ENCODE measurements at regions not wholly inside any gene's neighbourhood (a gene's known extent, or its start where the extent isn't known, plus 50 kb on each side); places are given as distances from the start of the nearest gene placed in this dataset.
A peak's percentile ranks its signal among the peaks of the same experiment; 100 is the strongest.

DNA sequence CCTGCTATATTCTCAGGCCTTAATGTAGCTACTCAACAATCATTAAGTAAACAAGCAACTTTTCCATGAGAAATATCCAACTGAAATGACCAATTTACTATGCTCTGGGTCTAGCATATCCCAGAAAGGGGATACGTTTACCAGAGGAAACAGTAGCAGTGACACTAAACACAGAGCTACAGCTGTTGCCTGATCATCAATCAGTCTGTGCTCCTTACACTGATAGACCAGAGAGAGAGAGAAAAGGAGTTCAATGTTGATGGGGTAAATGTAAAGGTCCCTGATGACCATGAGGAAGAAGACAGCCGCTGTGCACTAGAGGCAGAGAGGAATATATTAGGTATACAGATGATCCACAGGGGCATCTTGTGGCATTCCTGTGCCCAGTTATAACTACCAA lies 397.2 kb upstream of the USP15 start:
- no peak for DNase-seq

DNA sequence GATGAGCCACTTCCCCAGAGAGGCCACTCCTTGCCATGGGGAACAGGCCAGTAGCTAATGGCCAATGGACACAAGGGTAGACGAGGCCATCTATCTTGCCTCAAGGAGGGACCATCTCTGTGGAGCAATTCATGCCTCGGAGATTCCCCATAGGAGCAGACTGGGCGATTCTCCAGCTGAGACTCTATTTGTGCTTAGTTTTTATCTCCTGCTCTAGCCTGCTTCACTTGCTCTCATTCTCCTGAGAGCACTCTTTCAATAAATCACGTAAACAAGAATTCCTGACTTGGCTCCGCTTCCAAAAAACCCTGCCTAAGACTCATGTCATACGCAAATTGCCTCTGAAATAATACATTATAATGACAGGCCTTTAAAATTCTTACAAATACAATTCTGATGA lies 396.4 kb upstream of the USP15 start:
- DNase-seq: no peak

GRCh38 chr12:61869796-61870195 lies 390.4 kb upstream of the USP15 start:
- peak; percentile 91 for DNase-seq

DNA sequence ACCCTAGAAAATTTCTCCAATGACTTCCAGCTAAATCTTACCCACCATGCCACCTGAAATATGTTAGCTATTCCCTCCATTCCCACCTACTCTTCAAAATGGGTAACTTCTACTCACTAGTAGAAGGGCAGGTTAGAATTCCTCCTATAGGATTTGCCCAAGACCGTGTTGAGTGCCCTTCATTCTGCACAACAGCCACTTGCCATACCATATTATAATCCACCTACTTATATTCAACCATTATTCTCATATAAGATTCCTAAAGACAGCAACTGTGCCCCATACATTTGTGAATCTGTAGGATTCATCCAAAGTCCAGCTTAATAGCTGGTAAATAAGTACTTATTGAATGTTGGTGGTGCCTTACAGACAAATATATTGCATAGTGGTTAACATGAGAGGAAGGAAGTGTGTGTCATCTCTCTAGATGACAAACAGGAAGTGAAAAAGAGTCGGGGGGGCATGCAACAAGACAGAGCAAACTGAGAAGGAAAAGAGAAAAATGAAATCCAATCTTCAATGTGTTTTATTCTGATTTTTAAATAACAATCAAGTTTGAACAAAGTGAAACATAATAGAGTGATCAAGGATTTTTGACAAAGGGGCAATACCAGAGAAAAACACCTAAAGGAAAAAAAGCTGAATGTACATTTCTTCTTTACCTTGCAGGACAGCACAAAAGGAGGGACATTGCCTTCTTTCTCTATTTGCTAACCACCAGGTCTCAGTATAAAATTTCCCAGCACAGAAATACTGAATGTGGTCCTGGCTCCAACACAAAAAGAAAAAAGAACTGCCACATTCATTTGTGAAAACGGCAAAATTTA lies 389.3 kb upstream of the USP15 start:
- DNase-seq: no peak

DNA sequence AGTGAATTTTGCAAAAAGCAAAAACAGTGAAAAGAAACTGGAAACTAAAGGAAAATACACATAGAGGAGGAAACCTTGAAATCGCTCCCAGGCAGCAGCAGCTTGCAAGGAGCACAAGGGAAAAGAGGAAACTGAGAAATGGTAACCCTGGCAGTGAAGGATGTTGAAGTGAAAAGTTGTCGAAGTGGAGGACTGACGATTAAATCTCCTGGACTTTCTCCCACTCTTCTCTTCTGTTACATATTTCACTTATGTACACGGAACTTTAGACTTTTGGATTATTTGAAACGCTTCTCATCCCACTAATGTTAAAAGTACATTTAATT lies 388.8 kb upstream of the USP15 start:
- DNase-seq: no peak

- no peak for DNase-seq
Measured at GRCh38 chr12:61879229-61879628, 381.0 kb upstream of the USP15 start.

DNA sequence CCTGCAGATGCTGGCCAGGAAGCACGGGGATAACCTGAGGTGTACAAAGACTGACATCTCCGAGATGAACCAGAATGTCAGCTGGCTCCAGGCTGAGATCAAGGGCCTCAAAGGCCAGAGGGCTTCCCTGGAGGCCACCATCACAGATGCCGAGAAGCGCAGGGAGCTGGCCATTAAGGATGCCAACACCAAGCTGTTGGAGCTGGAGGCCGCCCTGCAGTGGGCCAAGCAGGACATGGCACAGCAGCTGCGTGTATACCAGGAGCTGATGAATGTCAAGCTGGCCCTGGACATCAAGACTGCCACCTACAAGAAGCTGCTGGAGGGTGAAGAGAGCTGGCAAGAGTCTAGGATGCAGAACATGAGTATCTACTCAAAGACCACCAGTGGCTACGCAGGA lies 380.0 kb upstream of the USP15 start:
- DNase-seq: no peak

- no peak for DNase-seq
Measured at GRCh38 chr12:61891632-61892031, 368.6 kb upstream of the USP15 start.

DNA sequence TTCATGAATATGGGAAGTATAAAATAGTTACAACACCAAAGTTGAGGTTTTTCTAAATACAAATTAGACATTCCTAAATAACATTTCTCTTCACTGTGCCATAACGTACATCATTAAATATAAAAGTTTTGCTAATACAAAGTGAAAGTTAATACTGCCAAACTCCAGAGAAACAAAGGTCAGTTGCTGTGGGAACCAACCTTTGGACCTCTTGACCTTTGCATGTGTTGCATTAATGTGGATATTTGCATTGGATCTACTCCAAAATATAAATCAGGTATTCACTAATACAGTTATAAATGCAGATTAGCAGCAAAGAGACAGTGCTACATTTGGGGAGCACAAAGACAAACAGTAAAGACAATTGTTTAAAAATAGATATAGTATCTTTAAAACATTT lies 366.0 kb upstream of the USP15 start:
- DNase-seq: no peak

DNA sequence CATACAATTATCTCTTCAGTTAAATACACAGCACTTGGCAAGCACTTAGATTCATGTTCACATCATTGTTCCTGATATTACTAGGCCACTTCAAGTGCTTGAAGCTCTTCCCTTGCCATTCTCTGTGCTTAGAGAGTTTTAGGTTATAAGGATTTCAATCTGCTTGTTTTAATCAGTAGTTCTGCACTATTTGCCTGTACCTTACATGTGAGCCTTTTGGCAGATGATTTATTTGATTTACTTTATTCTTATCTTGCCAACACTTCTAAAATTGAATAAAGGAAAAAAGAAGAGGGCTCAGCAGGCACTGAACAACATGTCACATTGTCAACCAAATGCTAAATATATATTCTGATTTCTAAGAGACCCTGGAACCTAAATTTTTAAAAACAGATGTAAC lies 363.8 kb upstream of the USP15 start:
- no peak for DNase-seq

- DNase-seq: no peak
Measured at GRCh38 chr12:61902403-61902802, 357.8 kb upstream of the USP15 start.

GRCh38 chr12:61911113-61911512 lies 349.1 kb upstream of the USP15 start:
- DNase-seq: no peak

DNA sequence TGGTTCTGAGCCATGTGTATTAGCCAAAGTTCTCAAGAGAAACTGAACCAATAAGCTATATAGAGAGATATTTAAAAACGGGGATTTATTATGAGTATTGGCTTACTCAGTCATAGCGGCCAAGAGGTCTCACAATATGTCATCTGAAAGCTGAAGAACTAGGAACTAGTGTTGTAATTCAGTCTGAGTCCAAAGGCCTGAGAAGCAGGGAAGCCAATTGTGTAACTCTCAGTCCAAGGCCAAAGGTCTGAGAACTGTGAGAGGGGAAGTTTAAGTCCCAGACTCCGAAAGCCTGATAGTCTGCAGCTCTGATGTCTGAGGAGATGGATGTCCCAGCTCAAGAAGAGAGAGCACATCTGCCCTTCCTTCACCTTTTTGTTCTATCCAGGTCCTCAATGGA lies 344.8 kb upstream of the USP15 start:
- no peak for DNase-seq

GRCh38 chr12:61916831-61917230 lies 343.4 kb upstream of the USP15 start:
- no peak for DNase-seq

- no peak for DNase-seq
Measured at GRCh38 chr12:61919686-61920085, 340.5 kb upstream of the USP15 start.

GRCh38 chr12:61920230-61920629 lies 340.0 kb upstream of the USP15 start:
- no peak for DNase-seq

GRCh38 chr12:61923152-61923551 lies 337.1 kb upstream of the USP15 start:
- peak; percentile 4 for DNase-seq

DNA sequence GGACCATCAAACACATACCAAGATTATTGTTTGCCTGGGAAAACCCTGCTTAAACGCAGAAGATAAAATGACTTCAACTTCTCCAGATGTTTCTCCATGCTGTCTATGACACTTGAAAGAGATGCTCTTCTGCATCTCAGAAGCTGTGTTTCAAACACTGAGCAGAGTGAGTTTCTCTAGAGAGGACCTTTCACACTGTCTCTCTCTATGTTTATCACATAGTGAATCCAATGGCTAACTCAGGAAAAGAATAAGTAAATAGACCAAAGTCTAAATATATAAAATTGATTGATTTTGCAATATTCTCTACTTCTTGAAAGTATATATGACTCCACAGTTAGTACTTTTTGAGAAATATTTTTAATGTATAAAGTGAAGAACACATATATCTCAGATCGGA lies 325.6 kb upstream of the USP15 start:
- DNase-seq: no peak

GRCh38 chr12:61939977-61940376 lies 320.2 kb upstream of the USP15 start:
- no peak for DNase-seq

- no peak for DNase-seq
Measured at GRCh38 chr12:61956545-61956944, 303.7 kb upstream of the USP15 start.

DNA sequence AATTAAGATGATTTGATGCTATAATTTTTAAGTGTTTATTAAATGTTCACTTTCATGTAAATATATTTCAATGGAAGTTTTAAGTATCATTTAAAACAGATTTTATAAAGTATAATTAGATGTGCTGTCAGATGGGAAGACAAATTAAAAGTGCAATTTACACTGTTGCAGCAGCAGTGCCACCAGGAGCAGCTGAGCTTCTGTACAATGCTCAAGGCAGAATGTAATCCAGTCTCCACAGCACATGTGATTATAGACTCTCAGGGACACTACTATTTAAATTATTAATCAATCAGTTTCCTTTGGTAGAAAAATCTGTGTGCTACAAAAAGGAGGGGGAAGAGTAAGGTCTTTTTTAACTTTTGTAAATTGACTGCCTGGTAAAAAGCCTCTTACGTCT lies 285.7 kb upstream of the USP15 start:
- no peak for DNase-seq

- DNase-seq: no peak
Measured at GRCh38 chr12:61985830-61986229, 274.4 kb upstream of the USP15 start.

DNA sequence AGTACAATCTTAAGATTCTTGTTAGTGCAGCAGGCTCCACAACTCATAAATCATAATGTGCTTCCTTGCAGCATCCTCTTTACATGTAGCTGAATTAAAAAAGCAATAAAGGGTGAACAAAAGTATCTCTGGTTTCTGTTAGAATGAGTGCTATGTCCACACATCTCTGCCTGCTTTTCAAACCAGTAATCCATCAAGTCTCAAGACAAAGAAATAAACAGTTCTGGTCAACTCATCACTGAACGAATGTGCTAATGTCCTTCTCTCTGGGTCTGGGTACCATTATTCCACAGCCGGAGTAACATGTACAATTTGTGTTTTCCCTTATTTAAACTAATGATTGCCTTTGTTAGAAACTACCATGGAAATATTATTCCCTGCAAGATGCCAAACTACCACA lies 273.0 kb upstream of the USP15 start:
- DNase-seq: no peak

DNA sequence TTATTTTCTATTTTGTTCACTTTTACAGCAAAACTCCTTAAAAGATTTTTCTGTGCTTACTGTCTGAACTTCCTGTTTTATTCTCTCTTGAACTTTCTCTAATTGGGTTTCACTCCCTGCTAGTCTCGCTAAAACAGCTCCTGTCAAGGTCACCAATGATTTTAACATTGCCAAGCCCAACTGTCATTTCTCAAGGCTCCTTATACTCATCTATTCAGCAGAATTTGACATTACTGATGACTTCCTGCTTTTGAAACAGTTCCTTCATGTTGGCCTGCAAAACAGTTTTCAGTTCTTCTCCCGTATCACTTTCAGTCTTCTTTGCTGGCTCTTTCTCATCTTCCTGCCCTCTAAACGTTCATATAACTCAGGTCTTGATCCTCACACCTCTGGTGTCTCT lies 268.5 kb upstream of the USP15 start:
- DNase-seq: no peak

DNA sequence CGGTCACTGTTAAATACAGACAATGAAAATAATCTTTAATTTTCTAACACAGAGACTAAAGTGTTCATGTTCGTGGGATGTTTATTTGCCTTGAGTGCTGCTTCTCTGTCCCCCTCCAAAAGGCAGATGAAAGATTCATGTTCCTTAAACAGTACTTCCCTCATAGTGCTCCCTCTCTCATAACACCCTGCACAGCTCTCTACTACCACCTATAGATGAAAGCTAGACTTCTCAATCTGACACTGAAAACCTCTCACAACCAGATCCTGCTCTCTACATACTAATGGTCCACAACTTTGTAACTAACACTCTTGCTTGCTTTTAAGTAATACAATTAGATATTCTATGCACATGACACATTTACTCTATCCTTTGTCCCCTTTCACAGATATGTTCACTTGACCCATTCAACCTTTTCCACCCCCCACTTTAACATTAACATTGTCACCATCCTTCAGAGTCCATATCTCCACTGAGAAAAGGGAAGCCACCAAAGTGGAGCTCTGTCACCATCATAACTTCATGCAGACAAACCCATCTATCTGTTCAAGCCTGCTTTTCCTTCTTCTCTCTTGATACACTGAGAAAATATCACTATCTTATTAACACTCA lies 266.4 kb upstream of the USP15 start:
- DNase-seq: peak; percentile 25
